Astrocyte (in vitro differentiated cells and primary cell): ENCODE measurements at regions not wholly inside any gene's neighbourhood (a gene's known extent, or its start where the extent isn't known, plus 50 kb on each side); places are given as distances from the start of the nearest gene placed in this dataset.

Experiments
- DNase-seq: peaks from one replicate; pipeline ENCODE4 v3.0.0-alpha.2; 2010; ENCODE audit warnings: low read depth
- FAIRE-seq: peaks from 2 replicates; lab custom pipeline; 2011; peaks lifted over from hg19 to GRCh38; lab: Jason Lieb, UNC
- H2AFZ ChIP-seq: 2 replicates; pipeline ENCODE4 v1.6.0; 2012; ENCODE audit warnings: low read depth, low read length, inconsistent platforms
- H3K27ac ChIP-seq: 2 replicates; pipeline ENCODE4 v1.5.1; 2011; ENCODE audit warnings: low read depth, low read length, inconsistent platforms
- H3K27me3 ChIP-seq: 2 replicates; pipeline ENCODE4 v1.6.0; 2011; ENCODE audit warnings: low read length, inconsistent platforms; ENCODE audit not compliant: insufficient read depth
- H3K36me3 ChIP-seq: 2 replicates; pipeline ENCODE4 v1.5.1; 2011; ENCODE audit warnings: low read length, inconsistent platforms; ENCODE audit not compliant: insufficient read depth
- H3K4me1 ChIP-seq: 2 replicates; pipeline ENCODE4 v1.5.1; 2011; ENCODE audit warnings: low read length, inconsistent platforms; ENCODE audit not compliant: insufficient read depth
- H3K4me2 ChIP-seq: 2 replicates; pipeline ENCODE4 v1.6.0; 2012; ENCODE audit warnings: low read length, inconsistent platforms
- H3K4me3 ChIP-seq: 2 replicates; pipeline ENCODE4 v1.5.1; 2011; ENCODE audit warnings: low read depth, mild to moderate bottlenecking, low read length, inconsistent platforms; ENCODE audit not compliant: insufficient read depth
- H3K79me2 ChIP-seq: 2 replicates; pipeline ENCODE4 v1.6.0; 2012; ENCODE audit warnings: mild to moderate bottlenecking, low read length, inconsistent platforms; ENCODE audit not compliant: insufficient read depth
- H3K9ac ChIP-seq: 2 replicates; pipeline ENCODE4 v1.6.0; 2012; ENCODE audit warnings: mild to moderate bottlenecking, low read length, inconsistent platforms
- H3K9me3 ChIP-seq: 2 replicates; pipeline ENCODE4 v1.5.1; 2012; ENCODE audit warnings: low read depth, mild to moderate bottlenecking, low read length, inconsistent platforms; ENCODE audit not compliant: insufficient read depth
- H4K20me1 ChIP-seq: 2 replicates; pipeline ENCODE4 v1.6.0; 2012; ENCODE audit warnings: low read length, inconsistent platforms; ENCODE audit not compliant: insufficient read depth
- H3K27ac Mint-ChIP-seq: one replicate; pipeline ENCODE4 v1.8.0; 2021; ENCODE audit warnings: mild to moderate bottlenecking, mixed read lengths; ENCODE audit not compliant: unreplicated experiment
- H3K27me3 Mint-ChIP-seq: one replicate; pipeline ENCODE4 v1.8.0; 2021; ENCODE audit warnings: low read depth, mixed read lengths; ENCODE audit not compliant: unreplicated experiment
- H3K36me3 Mint-ChIP-seq: one replicate; pipeline ENCODE4 v1.8.0; 2021; ENCODE audit warnings: low read depth, mixed read lengths; ENCODE audit not compliant: unreplicated experiment
- H3K4me1 Mint-ChIP-seq: one replicate; pipeline ENCODE4 v1.8.0; 2021; ENCODE audit warnings: low read depth, mixed read lengths; ENCODE audit not compliant: unreplicated experiment
- H3K4me3 Mint-ChIP-seq: one replicate; pipeline ENCODE4 v1.8.0; 2021; ENCODE audit warnings: mild to moderate bottlenecking, moderate library complexity, mixed read lengths; ENCODE audit not compliant: unreplicated experiment
- H3K9me3 Mint-ChIP-seq: one replicate; pipeline ENCODE4 v1.8.0; 2021; ENCODE audit warnings: mild to moderate bottlenecking, mixed read lengths; ENCODE audit not compliant: unreplicated experiment
- EZH2 ChIP-seq: IDR thresholded peaks from 2 replicates; pipeline ENCODE4 v1.6.1; 2012; ENCODE audit warnings: mild to moderate bottlenecking, low read length, inconsistent platforms; ENCODE audit not compliant: insufficient read depth
- TF ChIP-seq, protein P1 (sequence below): IDR thresholded peaks from 2 replicates; pipeline ENCODE4 v1.5.1; 2011; ENCODE audit warnings: low read depth, mild to moderate bottlenecking, inconsistent platforms, low read length, moderate library complexity; ENCODE audit not compliant: insufficient read depth

DNA sequence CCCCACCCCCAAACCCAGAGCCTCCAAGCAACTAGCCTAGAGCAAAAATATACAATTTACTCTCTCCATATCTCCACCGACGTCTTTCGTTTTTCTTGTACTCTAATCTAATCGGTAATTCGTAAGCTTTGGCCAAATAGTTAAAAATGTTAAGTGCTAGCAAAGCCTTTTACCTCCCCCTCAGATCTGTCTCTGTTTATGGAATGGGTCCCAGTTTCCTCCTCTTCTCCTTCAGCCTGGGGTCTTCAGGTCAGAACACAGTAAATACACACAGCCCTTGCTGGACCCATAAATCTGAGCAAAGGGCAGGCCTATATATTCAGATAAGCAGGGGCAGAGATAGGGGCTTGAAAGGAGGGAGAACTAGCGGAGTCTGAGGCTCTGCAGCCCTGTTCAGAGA, 267.4 kb downstream of the MEIS1 start:
- Histone ChIP-seq H3K9ac (no peak overlapping the region), H3K4me2 (no peak overlapping the region), H3K27ac (no peak overlapping the region), H4K20me1 (no peaks in the 10 kb centered on the region), H3K36me3 (no peaks in the 10 kb centered on the region), H3K9me3 (no peaks in the 10 kb centered on the region), H3K79me2 (no peaks in the 10 kb centered on the region), H3K27me3 (no peaks in the 10 kb centered on the region), H3K4me3 (no peak overlapping the region), H3K4me1 (no peaks in the 10 kb centered on the region), H2AFZ (no peak overlapping the region)
- H3K9me3 Mint-ChIP-seq, result no peaks in the 10 kb centered on the region
- H3K36me3 Mint-ChIP-seq, result no peaks in the 10 kb centered on the region
- H3K27ac Mint-ChIP-seq, result no peak overlapping the region
- TF ChIP-seq EZH2, result no peak
- TF ChIP-seq, protein P1, sequence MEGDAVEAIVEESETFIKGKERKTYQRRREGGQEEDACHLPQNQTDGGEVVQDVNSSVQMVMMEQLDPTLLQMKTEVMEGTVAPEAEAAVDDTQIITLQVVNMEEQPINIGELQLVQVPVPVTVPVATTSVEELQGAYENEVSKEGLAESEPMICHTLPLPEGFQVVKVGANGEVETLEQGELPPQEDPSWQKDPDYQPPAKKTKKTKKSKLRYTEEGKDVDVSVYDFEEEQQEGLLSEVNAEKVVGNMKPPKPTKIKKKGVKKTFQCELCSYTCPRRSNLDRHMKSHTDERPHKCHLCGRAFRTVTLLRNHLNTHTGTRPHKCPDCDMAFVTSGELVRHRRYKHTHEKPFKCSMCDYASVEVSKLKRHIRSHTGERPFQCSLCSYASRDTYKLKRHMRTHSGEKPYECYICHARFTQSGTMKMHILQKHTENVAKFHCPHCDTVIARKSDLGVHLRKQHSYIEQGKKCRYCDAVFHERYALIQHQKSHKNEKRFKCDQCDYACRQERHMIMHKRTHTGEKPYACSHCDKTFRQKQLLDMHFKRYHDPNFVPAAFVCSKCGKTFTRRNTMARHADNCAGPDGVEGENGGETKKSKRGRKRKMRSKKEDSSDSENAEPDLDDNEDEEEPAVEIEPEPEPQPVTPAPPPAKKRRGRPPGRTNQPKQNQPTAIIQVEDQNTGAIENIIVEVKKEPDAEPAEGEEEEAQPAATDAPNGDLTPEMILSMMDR, result no peak
- H3K4me3 Mint-ChIP-seq, result no peak overlapping the region
- no peak for DNase-seq
- H3K4me1 Mint-ChIP-seq, result no peaks in the 10 kb centered on the region
- no peak for FAIRE-seq
- no peaks in the 10 kb centered on the region for H3K27me3 Mint-ChIP-seq

GRCh38 chr2:66704786-66705185, 269.9 kb downstream of the MEIS1 start:
- Mint-ChIP-seq H3K27ac (no peak overlapping the region), H3K4me1 (no peaks in the 10 kb centered on the region)
- no peaks in the 10 kb centered on the region for H3K4me1 ChIP-seq

DNA sequence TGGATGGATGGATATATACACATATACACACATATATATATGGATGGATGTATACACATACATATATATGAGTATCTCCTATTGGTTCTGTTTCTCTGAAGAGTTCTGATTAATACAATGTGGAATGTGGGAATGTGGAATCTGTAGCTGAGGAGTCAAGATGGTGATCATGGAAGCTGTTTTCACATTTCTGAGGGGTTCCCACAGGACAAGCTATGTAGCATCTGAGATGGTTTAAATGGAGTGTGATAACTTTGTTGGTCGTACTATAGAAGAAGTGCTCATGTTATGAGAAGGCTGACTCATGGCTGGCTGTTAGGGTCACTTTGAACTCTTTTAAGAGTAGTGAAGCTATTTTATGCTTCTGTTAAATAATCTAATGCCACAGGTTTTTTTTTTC, 279.7 kb downstream of the MEIS1 start:
- no peak overlapping the region for H3K4me3 Mint-ChIP-seq
- peak; percentile 20 for FAIRE-seq
- Histone ChIP-seq H3K4me1 (no peaks in the 10 kb centered on the region), H3K4me2 (no peak overlapping the region), H3K9me3 (no peaks in the 10 kb centered on the region), H3K4me3 (no peak overlapping the region), H4K20me1 (no peaks in the 10 kb centered on the region), H3K9ac (no peak overlapping the region), H3K79me2 (no peaks in the 10 kb centered on the region), H2AFZ (no peak overlapping the region), H3K27ac (no peak overlapping the region), H3K27me3 (no peaks in the 10 kb centered on the region), H3K36me3 (no peaks in the 10 kb centered on the region)
- H3K9me3 Mint-ChIP-seq, result no peaks in the 10 kb centered on the region
- peaks cover 13% of the 10 kb centered on the region for H3K4me1 Mint-ChIP-seq
- no peaks in the 10 kb centered on the region for H3K36me3 Mint-ChIP-seq
- H3K27me3 Mint-ChIP-seq, result no peaks in the 10 kb centered on the region
- TF ChIP-seq EZH2, result no peak
- TF ChIP-seq, protein P1, result no peak
- peak; percentile 20 for DNase-seq
- peak overlapping the region; percentile 42 for H3K27ac Mint-ChIP-seq

More at GRCh38 chr2:66704786-66705185, 269.9 kb downstream of the MEIS1 start:
- Histone ChIP-seq H4K20me1 (no peaks in the 10 kb centered on the region), H3K27me3 (no peaks in the 10 kb centered on the region), H2AFZ (no peak overlapping the region), H3K4me2 (no peak overlapping the region), H3K4me3 (no peak overlapping the region), H3K27ac (no peak overlapping the region), H3K36me3 (no peaks in the 10 kb centered on the region), H3K9me3 (no peaks in the 10 kb centered on the region), H3K79me2 (no peaks in the 10 kb centered on the region), H3K9ac (no peak overlapping the region)
- TF ChIP-seq, protein P1, result no peak
- no peak for TF ChIP-seq EZH2
- Mint-ChIP-seq H3K27me3 (no peaks in the 10 kb centered on the region), H3K4me3 (no peak overlapping the region), H3K9me3 (no peaks in the 10 kb centered on the region), H3K36me3 (no peaks in the 10 kb centered on the region)
- DNase-seq (no peak), FAIRE-seq (no peak)
